GM19463 (cell line): ENCODE measurements at regions not wholly inside any gene's neighbourhood (a gene's known extent, or its start where the extent isn't known, plus 50 kb on each side); places are given as distances from the start of the nearest gene placed in this dataset.
A peak's percentile ranks its signal among the peaks of the same experiment; 100 is the strongest.

Source experiments
- ATAC-seq: cut with Tn5 transposase; IDR thresholded peaks from one replicate; pipeline ENCODE4 v1.9.1; 2021; ENCODE audit warnings: mild to moderate bottlenecking, moderate library complexity; ENCODE audit not compliant: unreplicated experiment

GRCh38 chr13:95445131-95445530 is 107.4 kb upstream of the CLDN10 start:
- ATAC-seq: no peak

GRCh38 chr13:95447814-95448213 is 104.7 kb upstream of the CLDN10 start:
- ATAC-seq: no peak

- ATAC-seq: no peak
Observed at GRCh38 chr13:95451656-95452055, 100.9 kb upstream of the CLDN10 start.

GRCh38 chr13:95452375-95452774 is 100.1 kb upstream of the CLDN10 start:
- ATAC-seq: no peak

GRCh38 chr13:95455782-95456181 is 96.7 kb upstream of the CLDN10 start:
- ATAC-seq: no peak

GRCh38 chr13:95456815-95457214 is 95.7 kb upstream of the CLDN10 start:
- ATAC-seq: no peak

GRCh38 chr13:95457294-95457693 is 95.2 kb upstream of the CLDN10 start:
- ATAC-seq: peak; percentile 99

- ATAC-seq: no peak
Observed at GRCh38 chr13:95462801-95463200, 89.7 kb upstream of the CLDN10 start.

GRCh38 chr13:95463531-95463930 is 89.0 kb upstream of the CLDN10 start:
- no peak for ATAC-seq

- no peak for ATAC-seq
Observed at GRCh38 chr13:95470574-95471366, 81.8 kb upstream of the CLDN10 start.

GRCh38 chr13:95471960-95472359 is 80.6 kb upstream of the CLDN10 start:
- ATAC-seq: peak; percentile 69

- no peak for ATAC-seq
Observed at GRCh38 chr13:95474992-95475391, 77.5 kb upstream of the CLDN10 start.

GRCh38 chr13:95477187-95477586 is 75.3 kb upstream of the CLDN10 start:
- ATAC-seq: no peak

- ATAC-seq: no peak
Observed at GRCh38 chr13:95479731-95480130, 72.8 kb upstream of the CLDN10 start.

GRCh38 chr13:95480131-95480545 is 72.4 kb upstream of the CLDN10 start:
- ATAC-seq: peak; percentile 57

GRCh38 chr13:95480791-95481780 is 71.4 kb upstream of the CLDN10 start:
- no peak for ATAC-seq

- no peak for ATAC-seq
Observed at GRCh38 chr13:95484052-95484451, 68.5 kb upstream of the CLDN10 start.

GRCh38 chr13:95485045-95485517 is 67.4 kb upstream of the CLDN10 start:
- ATAC-seq: no peak

GRCh38 chr13:95485518-95486144 is 66.9 kb upstream of the CLDN10 start:
- ATAC-seq: no peak

GRCh38 chr13:95492044-95492801 is 60.3 kb upstream of the CLDN10 start:
- no peak for ATAC-seq
